ENCODE measurements at regions not wholly inside any gene's neighbourhood (a gene's known extent, or its start where the extent isn't known, plus 50 kb on each side); places are given as distances from the start of the nearest gene placed in this dataset.

DNA sequence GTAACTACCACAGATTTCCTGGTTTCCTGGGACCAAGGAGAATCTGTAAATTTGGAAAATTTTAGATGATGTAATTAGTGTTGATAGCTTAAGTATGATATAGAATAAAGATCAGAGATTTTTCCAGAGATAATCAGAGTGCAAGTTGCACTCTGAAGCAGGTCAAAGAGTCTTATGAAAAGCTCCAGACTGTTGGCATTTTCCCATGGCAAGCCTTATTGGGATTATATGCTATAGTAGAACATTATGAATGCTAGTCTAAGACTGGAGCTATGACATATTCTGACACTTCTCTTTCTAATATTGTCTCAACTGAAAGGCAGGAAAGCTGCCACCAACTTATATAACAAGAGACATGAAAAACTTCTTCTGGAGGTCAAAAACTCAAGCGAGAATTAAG lies 1638.3 kb upstream of the LRRTM1 start:
- H3K36me3 ChIP-seq (ENCODE audit: insufficient read depth, low read length), result no peaks in the 10 kb centered on the region
- H3K9me3 ChIP-seq (ENCODE audit: control insufficient read depth in 1 of 2, low read length in 2 of 2), result peaks cover 0 to 7% of the 10 kb centered on the region in 2 donors
- Mint-ChIP-seq H3K4me1 (no peaks in the 10 kb centered on the region), H3K9me3 (peaks cover 3 to 30% (median 11%) of the 10 kb centered on the region in 8 donors), H3K27me3 (no peaks in the 10 kb centered on the region), H3K36me3 (no peaks in the 10 kb centered on the region), H3K27ac (no peak overlapping the region), H3K4me3 (no peak overlapping the region)
- DNase-seq, result no peak
- CTCF ChIA-PET (ENCODE audit: partially characterized antibody), result no interaction called here
- no peak overlapping the region for H3K4me3 ChIP-seq (ENCODE audit: low read length in 2 of 2)
- POLR2A ChIA-PET (ENCODE audit: partially characterized antibody), result no interaction called here
- H3K27me3 ChIP-seq (ENCODE audit: insufficient read depth, low read length), result no peaks in the 10 kb centered on the region
- intact Hi-C loops (cut with micrococcal nuclease), result no loop called here
- H3K27ac ChIP-seq (ENCODE audit: low read depth, low read length), result no peak overlapping the region
- no peaks in the 10 kb centered on the region for H3K4me1 ChIP-seq (ENCODE audit: insufficient read depth, low read length)

DNA sequence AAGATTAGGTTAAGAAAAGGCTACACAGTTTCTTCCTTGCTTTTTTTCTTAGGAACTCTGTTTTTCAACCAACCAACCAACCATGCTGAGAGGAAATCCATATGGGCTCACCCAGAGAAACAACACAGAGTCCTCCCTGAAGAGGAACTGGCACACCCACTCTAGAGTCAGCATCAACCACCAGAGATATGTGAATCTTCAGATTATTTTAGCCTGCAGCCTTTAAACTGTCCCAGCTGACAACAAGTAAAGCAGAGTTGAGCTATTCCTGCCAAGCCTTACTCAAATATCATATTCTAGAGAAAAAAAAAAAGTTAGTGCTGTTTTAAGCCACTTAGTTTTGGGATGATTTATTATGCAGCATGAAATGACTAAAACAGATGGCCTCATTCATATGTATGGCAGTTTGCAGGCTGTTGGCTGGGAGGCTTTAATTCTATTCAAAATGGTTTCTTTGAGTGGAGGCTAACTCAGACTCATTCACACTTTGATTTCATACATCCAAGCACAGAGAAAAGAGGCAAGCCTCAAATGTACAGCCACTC lies 1637.7 kb upstream of the LRRTM1 start:
- H3K4me1 Mint-ChIP-seq, result no peaks in the 10 kb centered on the region
- POLR2A ChIA-PET (ENCODE audit: partially characterized antibody), result no interaction called here
- H3K4me3 ChIP-seq (ENCODE audit: low read length in 2 of 2), result no peak overlapping the region
- H3K27ac ChIP-seq (ENCODE audit: low read depth, low read length), result no peak overlapping the region
- no peak for DNase-seq
- H3K27me3 ChIP-seq (ENCODE audit: insufficient read depth, low read length), result no peaks in the 10 kb centered on the region
- H3K36me3 Mint-ChIP-seq, result no peaks in the 10 kb centered on the region
- peaks cover 0 to 7% of the 10 kb centered on the region in 2 donors for H3K9me3 ChIP-seq (ENCODE audit: control insufficient read depth in 1 of 2, low read length in 2 of 2)
- intact Hi-C loops (cut with micrococcal nuclease), result no loop called here
- H3K27me3 Mint-ChIP-seq, result no peaks in the 10 kb centered on the region
- CTCF ChIA-PET (ENCODE audit: partially characterized antibody), result no interaction called here
- H3K36me3 ChIP-seq (ENCODE audit: insufficient read depth, low read length), result no peaks in the 10 kb centered on the region
- H3K27ac Mint-ChIP-seq, result no peak overlapping the region
- peaks cover 3 to 28% (median 11%) of the 10 kb centered on the region in 8 donors for H3K9me3 Mint-ChIP-seq
- no peak overlapping the region for H3K4me3 Mint-ChIP-seq
- H3K4me1 ChIP-seq (ENCODE audit: insufficient read depth, low read length), result no peaks in the 10 kb centered on the region

DNA sequence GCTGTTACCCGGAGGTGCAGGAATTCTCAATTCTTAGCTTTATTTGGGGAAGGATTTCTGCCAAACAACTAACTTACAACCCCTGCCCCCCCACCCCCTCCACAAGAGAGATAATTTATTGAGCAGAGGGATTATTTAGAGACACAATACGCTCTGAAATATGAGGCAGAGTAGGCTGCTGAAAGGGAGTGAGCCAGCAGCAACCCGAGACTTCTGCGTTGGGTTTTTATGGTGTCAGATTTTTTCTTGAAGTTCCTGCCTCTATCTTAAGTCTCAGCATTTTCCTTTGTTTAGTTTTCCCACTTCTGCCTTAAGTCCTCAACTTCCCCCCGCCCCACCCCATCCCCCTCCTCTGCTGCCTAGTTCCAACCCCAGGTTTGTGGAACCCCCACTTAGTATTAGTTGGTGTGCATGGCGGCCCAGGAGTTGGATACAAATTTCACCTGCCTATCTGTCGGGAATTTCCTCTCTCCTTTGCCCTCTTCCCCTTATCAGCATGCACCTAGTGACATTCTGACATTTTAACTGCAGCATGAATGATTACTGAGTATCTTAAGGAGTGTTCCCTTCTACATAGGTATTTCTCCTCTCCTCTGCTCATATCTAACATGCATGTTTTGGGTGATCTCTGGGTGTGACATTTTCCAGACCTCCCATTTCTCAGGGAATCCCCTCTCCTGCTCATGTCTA lies 1635.9 kb upstream of the LRRTM1 start:
- H3K4me1 ChIP-seq (ENCODE audit: insufficient read depth, low read length), result no peaks in the 10 kb centered on the region
- H3K27me3 Mint-ChIP-seq, result no peaks in the 10 kb centered on the region

DNA sequence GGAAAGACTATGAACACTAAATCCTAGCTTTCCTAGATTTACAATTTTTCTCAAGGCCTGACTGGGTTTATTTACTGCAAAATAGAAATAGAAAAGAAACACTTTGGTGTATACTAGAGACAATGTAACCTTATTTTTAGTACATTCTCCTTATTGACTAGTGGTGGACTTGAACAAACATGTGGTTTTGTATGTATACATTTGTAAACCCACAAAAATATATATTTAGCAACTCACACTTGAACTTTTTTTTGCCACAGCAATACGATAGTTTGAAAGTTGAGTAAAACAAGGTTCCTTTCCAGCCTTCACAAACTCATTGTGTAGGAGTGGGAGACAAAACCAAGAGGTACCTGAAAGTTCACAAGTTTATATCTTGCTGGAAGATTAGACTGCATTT lies 1633.4 kb upstream of the LRRTM1 start:
- H3K4me3 Mint-ChIP-seq, result no peak overlapping the region
- H3K4me1 Mint-ChIP-seq, result no peaks in the 10 kb centered on the region
- no peaks in the 10 kb centered on the region for H3K27me3 Mint-ChIP-seq
- Histone ChIP-seq H3K27ac (ENCODE audit: low read depth, low read length) (no peak overlapping the region), H3K4me1 (ENCODE audit: insufficient read depth, low read length) (no peaks in the 10 kb centered on the region), H3K36me3 (ENCODE audit: insufficient read depth, low read length) (no peaks in the 10 kb centered on the region), H3K27me3 (ENCODE audit: insufficient read depth, low read length) (no peaks in the 10 kb centered on the region), H3K4me3 (ENCODE audit: low read length in 2 of 2) (no peak overlapping the region), H3K9me3 (ENCODE audit: control insufficient read depth in 1 of 2, low read length in 2 of 2) (no peaks in the 10 kb centered on the region)
- ChIA-PET POLR2A (ENCODE audit: partially characterized antibody) (no interaction called here), CTCF (ENCODE audit: partially characterized antibody) (no interaction called here)
- peaks cover 3 to 15% (median 7%) of the 10 kb centered on the region in 8 donors for H3K9me3 Mint-ChIP-seq
- no peak overlapping the region for H3K27ac Mint-ChIP-seq
- H3K36me3 Mint-ChIP-seq, result no peaks in the 10 kb centered on the region
- DNase-seq, result no peak
- intact Hi-C loops (cut with micrococcal nuclease), result no loop called here

More for the DNA sequence above, 1635.9 kb upstream of the LRRTM1 start:
- H3K4me3 ChIP-seq (ENCODE audit: low read length in 2 of 2), result no peak overlapping the region
- CTCF ChIA-PET (ENCODE audit: partially characterized antibody), result no interaction called here
- H3K36me3 Mint-ChIP-seq, result no peaks in the 10 kb centered on the region
- no peak for DNase-seq
- peaks cover 1 to 19% (median 8%) of the 10 kb centered on the region in 8 donors for H3K9me3 Mint-ChIP-seq
- no peak overlapping the region for H3K27ac Mint-ChIP-seq
- no peak overlapping the region for H3K4me3 Mint-ChIP-seq
- no peaks in the 10 kb centered on the region for H3K4me1 Mint-ChIP-seq
- no peak overlapping the region for H3K27ac ChIP-seq (ENCODE audit: low read depth, low read length)
- no peaks in the 10 kb centered on the region for H3K27me3 ChIP-seq (ENCODE audit: insufficient read depth, low read length)
- intact Hi-C loops (cut with micrococcal nuclease), result no loop called here
- no peaks in the 10 kb centered on the region for H3K36me3 ChIP-seq (ENCODE audit: insufficient read depth, low read length)
- POLR2A ChIA-PET (ENCODE audit: partially characterized antibody), result no interaction called here
- peaks cover 0 to 7% of the 10 kb centered on the region in 2 donors for H3K9me3 ChIP-seq (ENCODE audit: control insufficient read depth in 1 of 2, low read length in 2 of 2)

DNA sequence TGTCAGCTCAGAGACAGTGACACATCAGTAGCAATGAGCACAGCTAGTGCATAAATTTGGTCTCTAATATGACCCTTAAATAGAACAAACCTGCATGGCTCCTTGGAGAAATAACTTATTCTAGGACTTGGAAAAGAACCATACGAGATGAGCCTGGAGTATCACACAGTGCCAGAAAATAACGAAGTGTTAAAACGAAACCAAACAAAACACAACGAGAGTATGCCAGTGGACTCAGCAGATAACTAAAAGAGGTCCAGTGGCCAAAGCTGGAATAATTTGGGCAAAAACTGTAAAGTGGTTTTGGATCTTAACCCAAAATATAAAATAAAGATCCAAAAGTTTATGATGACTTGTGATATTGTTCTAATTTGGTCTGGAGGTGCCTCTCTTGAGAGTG lies 1599.0 kb upstream of the LRRTM1 start:
- no peak overlapping the region for H3K4me3 ChIP-seq (ENCODE audit: low read length in 2 of 2)
- H3K4me1 ChIP-seq (ENCODE audit: insufficient read depth, low read length), result no peaks in the 10 kb centered on the region
- Mint-ChIP-seq H3K27me3 (no peaks in the 10 kb centered on the region), H3K4me1 (no peaks in the 10 kb centered on the region), H3K36me3 (no peaks in the 10 kb centered on the region), H3K27ac (no peak overlapping the region), H3K9me3 (peaks cover 0 to 13% (median 6%) of the 10 kb centered on the region in 8 donors), H3K4me3 (no peak overlapping the region)
- H3K36me3 ChIP-seq (ENCODE audit: insufficient read depth, low read length), result no peaks in the 10 kb centered on the region
- no peak for DNase-seq
- H3K9me3 ChIP-seq (ENCODE audit: control insufficient read depth in 1 of 2, low read length in 2 of 2), result no peaks in the 10 kb centered on the region
- H3K27ac ChIP-seq (ENCODE audit: low read depth, low read length), result no peak overlapping the region
- intact Hi-C loops (cut with micrococcal nuclease), result no loop called here
- ChIA-PET POLR2A (ENCODE audit: partially characterized antibody) (no interaction called here), CTCF (ENCODE audit: partially characterized antibody) (no interaction called here)
- H3K27me3 ChIP-seq (ENCODE audit: insufficient read depth, low read length), result no peaks in the 10 kb centered on the region

DNA sequence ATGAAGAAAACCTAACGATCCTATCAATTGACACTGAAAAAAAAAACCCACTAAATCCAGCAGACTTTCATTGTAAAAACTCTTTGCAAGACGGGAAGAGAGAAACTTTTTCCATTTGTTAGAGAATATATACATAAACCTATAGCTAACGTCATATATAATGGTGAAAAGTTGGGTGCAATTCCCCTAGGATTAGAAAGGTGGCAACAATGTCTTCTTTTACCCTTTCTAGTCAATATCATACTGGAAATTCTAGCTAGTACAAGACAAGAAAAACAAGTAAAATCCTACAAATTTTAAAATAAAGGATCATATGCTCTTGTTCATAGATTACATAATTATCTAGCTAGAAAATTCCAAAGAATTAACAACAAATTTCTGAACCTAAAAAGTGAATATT lies 1596.5 kb upstream of the LRRTM1 start:
- Mint-ChIP-seq H3K4me3 (no peak overlapping the region), H3K4me1 (no peaks in the 10 kb centered on the region), H3K36me3 (no peaks in the 10 kb centered on the region), H3K27ac (no peak overlapping the region), H3K9me3 (peaks cover 0 to 22% (median 9%) of the 10 kb centered on the region in 8 donors), H3K27me3 (no peaks in the 10 kb centered on the region)
- no peaks in the 10 kb centered on the region for H3K36me3 ChIP-seq (ENCODE audit: insufficient read depth, low read length)
- no peaks in the 10 kb centered on the region for H3K27me3 ChIP-seq (ENCODE audit: insufficient read depth, low read length)
- POLR2A ChIA-PET (ENCODE audit: partially characterized antibody), result no interaction called here
- H3K4me3 ChIP-seq (ENCODE audit: low read length in 2 of 2), result no peak overlapping the region
- DNase-seq, result no peak
- intact Hi-C loops (cut with micrococcal nuclease), result no loop called here
- no peak overlapping the region for H3K27ac ChIP-seq (ENCODE audit: low read depth, low read length)
- no peaks in the 10 kb centered on the region for H3K4me1 ChIP-seq (ENCODE audit: insufficient read depth, low read length)
- no peaks in the 10 kb centered on the region for H3K9me3 ChIP-seq (ENCODE audit: control insufficient read depth in 1 of 2, low read length in 2 of 2)
- CTCF ChIA-PET (ENCODE audit: partially characterized antibody), result no interaction called here

DNA sequence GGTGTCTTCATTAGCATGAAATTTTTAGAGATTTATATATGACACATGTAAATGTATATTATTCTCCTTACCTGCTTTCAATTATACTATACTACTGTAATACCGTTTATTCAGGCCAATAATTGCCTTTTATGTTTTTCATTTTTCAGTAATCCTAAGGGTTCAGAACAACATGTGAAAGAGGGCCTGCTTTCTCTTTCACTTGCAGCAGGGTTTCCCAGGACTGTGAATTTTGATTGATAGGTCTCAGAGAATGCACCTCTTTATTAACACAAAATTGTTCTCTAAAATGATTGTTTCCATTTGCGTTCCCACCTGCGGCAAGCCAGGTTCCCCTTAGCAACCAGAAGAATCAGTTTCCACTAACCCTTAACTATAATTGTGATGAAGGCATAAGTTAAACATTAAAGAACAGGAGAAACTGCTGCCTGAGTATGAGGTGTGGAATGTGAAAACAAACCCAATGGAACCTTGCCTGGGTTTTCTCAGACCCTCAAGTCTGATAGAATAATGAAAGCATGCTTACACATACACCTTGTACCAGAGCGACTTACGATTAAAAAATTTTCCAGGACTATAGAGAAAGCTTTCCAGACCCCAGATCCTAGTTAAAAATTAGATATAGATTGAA lies 1591.2 kb upstream of the LRRTM1 start:
- Histone ChIP-seq H3K4me1 (ENCODE audit: insufficient read depth, low read length) (no peaks in the 10 kb centered on the region), H3K36me3 (ENCODE audit: insufficient read depth, low read length) (no peaks in the 10 kb centered on the region), H3K27ac (ENCODE audit: low read depth, low read length) (no peak overlapping the region), H3K9me3 (ENCODE audit: control insufficient read depth in 1 of 2, low read length in 2 of 2) (no peaks in the 10 kb centered on the region), H3K27me3 (ENCODE audit: insufficient read depth, low read length) (no peaks in the 10 kb centered on the region), H3K4me3 (ENCODE audit: low read length in 2 of 2) (no peak overlapping the region)
- H3K9me3 Mint-ChIP-seq, result peaks cover 3 to 19% (median 8%) of the 10 kb centered on the region in 8 donors
- no peak for DNase-seq
- ChIA-PET POLR2A (ENCODE audit: partially characterized antibody) (no interaction called here), CTCF (ENCODE audit: partially characterized antibody) (no interaction called here)
- no peak overlapping the region for H3K27ac Mint-ChIP-seq
- intact Hi-C loops (cut with micrococcal nuclease), result no loop called here
- no peaks in the 10 kb centered on the region for H3K27me3 Mint-ChIP-seq
- H3K4me3 Mint-ChIP-seq, result no peak overlapping the region
- no peaks in the 10 kb centered on the region for H3K4me1 Mint-ChIP-seq
- no peaks in the 10 kb centered on the region for H3K36me3 Mint-ChIP-seq

Data from CD4-positive, alpha-beta memory T cell (primary cell).